ENCODE measurements at regions not wholly inside any gene's neighbourhood (a gene's known extent, or its start where the extent isn't known, plus 50 kb on each side); places are given as distances from the start of the nearest gene placed in this dataset.
"Not testable (repeated sequence)": the region's sequence is repeated elsewhere in the genome, so short reads cannot be mapped to it uniquely, and the experiment has no call there.

- Mint-ChIP-seq H3K27ac (no peak overlapping the region), H3K36me3 (no peaks in the 10 kb centered on the region), H3K4me3 (no peak overlapping the region), H3K9me3 (peaks cover 7% of the 10 kb centered on the region), H3K27me3 (no peaks in the 10 kb centered on the region), H3K4me1 (no peaks in the 10 kb centered on the region)
- ATAC-seq (ENCODE audit: low read depth) = no peak
- POLR2A ChIA-PET = no interaction called here
- no peak for DNase-seq
Measured at GRCh38 chr4:187362937-187363857, 632.4 kb upstream of the ZFP42 start.

- Mint-ChIP-seq H3K9me3 (peaks cover 7% of the 10 kb centered on the region), H3K27ac (no peak overlapping the region)
Measured at GRCh38 chr4:187364401-187364800, 631.2 kb upstream of the ZFP42 start.

GRCh38 chr4:187364851-187365250 lies 630.7 kb upstream of the ZFP42 start:
- ATAC-seq (ENCODE audit: low read depth) = no peak
- no peaks in the 10 kb centered on the region for H3K27me3 Mint-ChIP-seq
- POLR2A ChIA-PET = no interaction called here
- peaks cover 7% of the 10 kb centered on the region for H3K9me3 Mint-ChIP-seq
- H3K27ac Mint-ChIP-seq = no peak overlapping the region
- no peaks in the 10 kb centered on the region for H3K36me3 Mint-ChIP-seq
- no peak overlapping the region for H3K4me3 Mint-ChIP-seq
- DNase-seq = no peak
- no peaks in the 10 kb centered on the region for H3K4me1 Mint-ChIP-seq

More at GRCh38 chr4:187364401-187364800, 631.2 kb upstream of the ZFP42 start:
- Mint-ChIP-seq H3K4me1 (no peaks in the 10 kb centered on the region), H3K36me3 (no peaks in the 10 kb centered on the region), H3K27me3 (no peaks in the 10 kb centered on the region), H3K4me3 (no peak overlapping the region)
- POLR2A ChIA-PET = no interaction called here
- DNase-seq (no peak), ATAC-seq (ENCODE audit: low read depth) (no peak)

GRCh38 chr4:187366530-187366929 lies 629.0 kb upstream of the ZFP42 start:
- Mint-ChIP-seq H3K27ac (no peak overlapping the region), H3K27me3 (no peaks in the 10 kb centered on the region), H3K4me3 (no peak overlapping the region), H3K36me3 (no peaks in the 10 kb centered on the region), H3K9me3 (peaks cover 6% of the 10 kb centered on the region), H3K4me1 (no peaks in the 10 kb centered on the region)
- no peak for ATAC-seq (ENCODE audit: low read depth)
- POLR2A ChIA-PET = no interaction called here
- no peak for DNase-seq

- peaks cover 14% of the 10 kb centered on the region for H3K9me3 Mint-ChIP-seq
- H3K36me3 Mint-ChIP-seq = no peaks in the 10 kb centered on the region
- H3K27me3 Mint-ChIP-seq = no peaks in the 10 kb centered on the region
- H3K27ac Mint-ChIP-seq = no peak overlapping the region
- ATAC-seq (ENCODE audit: low read depth) (no peak), DNase-seq (no peak)
- POLR2A ChIA-PET = no interaction called here
- H3K4me3 Mint-ChIP-seq = no peak overlapping the region
- no peaks in the 10 kb centered on the region for H3K4me1 Mint-ChIP-seq
Measured at GRCh38 chr4:187370918-187371317, 624.7 kb upstream of the ZFP42 start.

- POLR2A ChIA-PET = no interaction called here
- Mint-ChIP-seq H3K36me3 (no peaks in the 10 kb centered on the region), H3K4me3 (no peak overlapping the region), H3K9me3 (peaks cover 14% of the 10 kb centered on the region), H3K27me3 (no peaks in the 10 kb centered on the region), H3K4me1 (no peaks in the 10 kb centered on the region), H3K27ac (no peak overlapping the region)
- DNase-seq (no peak), ATAC-seq (ENCODE audit: low read depth) (no peak)
Measured at GRCh38 chr4:187378441-187378840, 617.1 kb upstream of the ZFP42 start.

- H3K4me1 Mint-ChIP-seq = no peaks in the 10 kb centered on the region
- DNase-seq = no peak
- no peaks in the 10 kb centered on the region for H3K36me3 Mint-ChIP-seq
- no peaks in the 10 kb centered on the region for H3K27me3 Mint-ChIP-seq
- H3K27ac Mint-ChIP-seq = no peak overlapping the region
- H3K9me3 Mint-ChIP-seq = peaks cover 11% of the 10 kb centered on the region
- POLR2A ChIA-PET = no interaction called here
- H3K4me3 Mint-ChIP-seq = no peak overlapping the region
- ATAC-seq (ENCODE audit: low read depth) = no peak
Measured at GRCh38 chr4:187380181-187380581, 615.4 kb upstream of the ZFP42 start.

GRCh38 chr4:187383181-187383580 lies 612.4 kb upstream of the ZFP42 start:
- H3K27me3 Mint-ChIP-seq = no peaks in the 10 kb centered on the region
- DNase-seq (no peak), ATAC-seq (ENCODE audit: low read depth) (no peak)
- H3K9me3 Mint-ChIP-seq = peaks cover 4% of the 10 kb centered on the region
- H3K4me1 Mint-ChIP-seq = no peaks in the 10 kb centered on the region
- H3K36me3 Mint-ChIP-seq = no peaks in the 10 kb centered on the region
- no peak overlapping the region for H3K27ac Mint-ChIP-seq
- H3K4me3 Mint-ChIP-seq = no peak overlapping the region
- POLR2A ChIA-PET = no interaction called here

GRCh38 chr4:187387739-187388138 lies 607.8 kb upstream of the ZFP42 start:
- H3K9me3 Mint-ChIP-seq = peaks cover 1% of the 10 kb centered on the region
- no peaks in the 10 kb centered on the region for H3K27me3 Mint-ChIP-seq
- no peak for DNase-seq
- no peaks in the 10 kb centered on the region for H3K36me3 Mint-ChIP-seq
- ATAC-seq (ENCODE audit: low read depth) = no peak
- H3K27ac Mint-ChIP-seq = no peak overlapping the region
- H3K4me1 Mint-ChIP-seq = no peaks in the 10 kb centered on the region
- H3K4me3 Mint-ChIP-seq = no peak overlapping the region
- POLR2A ChIA-PET = no interaction called here

- Mint-ChIP-seq H3K9me3 (peaks cover under 1% of the 10 kb centered on the region), H3K27me3 (no peaks in the 10 kb centered on the region), H3K4me1 (no peaks in the 10 kb centered on the region), H3K27ac (no peak overlapping the region), H3K4me3 (no peak overlapping the region), H3K36me3 (no peaks in the 10 kb centered on the region)
- DNase-seq (no peak), ATAC-seq (ENCODE audit: low read depth) (no peak)
- POLR2A ChIA-PET = no interaction called here
Measured at GRCh38 chr4:187389420-187389819, 606.2 kb upstream of the ZFP42 start.

GRCh38 chr4:187390646-187391045 lies 604.9 kb upstream of the ZFP42 start:
- POLR2A ChIA-PET = no interaction called here
- DNase-seq (no peak), ATAC-seq (ENCODE audit: low read depth) (no peak)
- Mint-ChIP-seq H3K36me3 (no peaks in the 10 kb centered on the region), H3K4me1 (no peaks in the 10 kb centered on the region), H3K9me3 (peaks cover 3% of the 10 kb centered on the region), H3K27ac (no peak overlapping the region), H3K27me3 (no peaks in the 10 kb centered on the region), H3K4me3 (no peak overlapping the region)

- Mint-ChIP-seq H3K4me3 (no peak overlapping the region), H3K27ac (no peak overlapping the region), H3K36me3 (no peaks in the 10 kb centered on the region), H3K27me3 (no peaks in the 10 kb centered on the region), H3K9me3 (peaks cover 4% of the 10 kb centered on the region), H3K4me1 (no peaks in the 10 kb centered on the region)
- ATAC-seq (ENCODE audit: low read depth) (no peak), DNase-seq (no peak)
- POLR2A ChIA-PET = no interaction called here
Measured at GRCh38 chr4:187393531-187394344, 601.8 kb upstream of the ZFP42 start.

GRCh38 chr4:187396106-187396505 lies 599.5 kb upstream of the ZFP42 start:
- Mint-ChIP-seq H3K27ac (no peak overlapping the region), H3K4me1 (no peaks in the 10 kb centered on the region), H3K27me3 (no peaks in the 10 kb centered on the region), H3K36me3 (no peaks in the 10 kb centered on the region), H3K4me3 (no peak overlapping the region), H3K9me3 (peaks cover 15% of the 10 kb centered on the region)
- no peak for ATAC-seq (ENCODE audit: low read depth)
- POLR2A ChIA-PET = no interaction called here
- no peak for DNase-seq

- not testable (repeated sequence) for ATAC-seq (ENCODE audit: low read depth)
Measured at GRCh38 chr4:187408447-187408846, 587.1 kb upstream of the ZFP42 start.

More at GRCh38 chr4:187408447-187408846, 587.1 kb upstream of the ZFP42 start:
- H3K36me3 Mint-ChIP-seq, H3K4me3 Mint-ChIP-seq, H3K27ac Mint-ChIP-seq, DNase-seq, POLR2A ChIA-PET, H3K27me3 Mint-ChIP-seq, H3K4me1 Mint-ChIP-seq: not testable (repeated sequence)
- H3K9me3 Mint-ChIP-seq = peaks cover 18% of the 10 kb centered on the region

Data from activated naive CD8-positive, alpha-beta T cell treated with anti-CD3 and anti-CD28 coated beads, Interleukin-2, amount 10 ng/mL, durations not matched to agents 7 days and 5 days (primary cell).